ENCODE measurements at regions not wholly inside any gene's neighbourhood (a gene's known extent, or its start where the extent isn't known, plus 50 kb on each side); places are given as distances from the start of the nearest gene placed in this dataset.
"Not testable (repeated sequence)": the region's sequence is repeated elsewhere in the genome, so short reads cannot be mapped to it uniquely, and the experiment has no call there.

DNA sequence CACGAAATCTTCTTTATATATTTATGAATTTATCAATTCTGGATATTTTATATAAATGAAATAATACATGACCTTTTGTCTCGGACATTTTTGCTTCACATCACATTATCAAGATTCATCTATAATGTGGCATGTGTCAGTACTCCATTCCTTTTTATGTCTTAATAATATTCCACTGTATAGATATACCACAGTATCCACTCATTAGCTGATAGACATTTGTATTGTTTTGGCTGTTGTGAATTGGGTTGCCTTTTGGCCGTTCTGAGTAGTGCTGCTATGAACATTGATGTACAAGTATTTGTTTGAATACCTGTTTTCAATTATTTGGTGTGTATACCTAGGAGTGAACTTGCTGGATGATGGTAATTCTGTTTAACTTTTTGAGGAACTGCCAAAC is 323.8 kb upstream of the CA10 start:
- H3K27me3 ChIP-seq: no peaks in the 10 kb centered on the region
- TF ChIP-seq Cebpa-rat (IDR thresholded peaks at IDR 0.05): no peak
- no peak overlapping the region for H3K9ac ChIP-seq
- no peaks in the 10 kb centered on the region for H3K4me1 ChIP-seq
- H3K36me3 ChIP-seq: no peaks in the 10 kb centered on the region
- H4K20me1 ChIP-seq: no peaks in the 10 kb centered on the region
- H3K4me2 ChIP-seq: no peak overlapping the region
- H3K4me3 ChIP-seq: no peak overlapping the region
- no peak overlapping the region for H3K27ac ChIP-seq
- H3K9me3 ChIP-seq: no peaks in the 10 kb centered on the region

DNA sequence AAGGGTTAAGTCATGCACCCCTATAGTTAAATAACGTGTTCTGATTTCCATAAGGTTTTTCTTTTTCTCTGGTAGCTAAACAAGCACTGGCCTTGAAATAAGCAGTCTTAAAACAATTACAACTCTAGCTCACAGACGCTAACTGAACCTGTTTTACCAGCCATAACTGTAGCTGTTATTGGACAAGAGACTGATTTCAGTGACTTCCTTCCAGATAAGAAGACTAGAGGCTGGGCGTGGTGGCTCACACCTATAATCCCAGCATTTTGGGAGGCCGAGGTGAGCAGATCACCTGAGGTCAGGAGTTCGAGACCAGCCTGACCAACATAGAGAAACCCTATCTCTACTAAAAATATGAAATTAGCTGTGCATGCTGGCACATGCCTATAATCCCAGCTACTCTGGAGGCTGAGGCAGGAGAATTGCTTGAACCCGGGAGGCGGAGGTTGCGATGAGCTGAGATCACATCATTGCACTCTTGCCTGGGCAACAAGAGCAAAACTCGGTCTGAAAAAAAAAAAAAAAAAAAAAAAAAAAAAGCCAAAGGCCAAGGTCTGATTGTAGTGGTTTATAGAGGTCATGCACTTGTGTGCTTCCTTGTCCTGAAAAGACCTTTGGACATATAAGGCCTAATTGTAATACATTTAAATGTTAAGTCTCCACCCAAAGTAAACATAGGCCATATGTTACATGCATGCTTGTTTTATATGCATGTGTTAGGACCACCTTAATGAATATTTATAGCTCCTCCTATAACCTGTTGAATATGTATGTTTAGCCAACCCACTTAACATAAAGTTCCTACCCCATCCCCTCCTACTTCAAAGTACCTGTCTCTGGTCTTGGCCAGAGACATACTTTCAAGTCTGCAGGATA is 319.5 kb upstream of the CA10 start:
- H3K9me3 ChIP-seq: no peaks in the 10 kb centered on the region
- no peaks in the 10 kb centered on the region for H3K36me3 ChIP-seq
- H3K27me3 ChIP-seq: no peaks in the 10 kb centered on the region
- no peak overlapping the region for H3K4me2 ChIP-seq
- H3K4me1 ChIP-seq: no peaks in the 10 kb centered on the region
- H3K27ac ChIP-seq: no peak overlapping the region
- TF ChIP-seq Cebpa-rat (IDR thresholded peaks at IDR 0.05): no peak
- H3K4me3 ChIP-seq: no peak overlapping the region
- no peaks in the 10 kb centered on the region for H4K20me1 ChIP-seq
- no peak overlapping the region for H3K9ac ChIP-seq

DNA sequence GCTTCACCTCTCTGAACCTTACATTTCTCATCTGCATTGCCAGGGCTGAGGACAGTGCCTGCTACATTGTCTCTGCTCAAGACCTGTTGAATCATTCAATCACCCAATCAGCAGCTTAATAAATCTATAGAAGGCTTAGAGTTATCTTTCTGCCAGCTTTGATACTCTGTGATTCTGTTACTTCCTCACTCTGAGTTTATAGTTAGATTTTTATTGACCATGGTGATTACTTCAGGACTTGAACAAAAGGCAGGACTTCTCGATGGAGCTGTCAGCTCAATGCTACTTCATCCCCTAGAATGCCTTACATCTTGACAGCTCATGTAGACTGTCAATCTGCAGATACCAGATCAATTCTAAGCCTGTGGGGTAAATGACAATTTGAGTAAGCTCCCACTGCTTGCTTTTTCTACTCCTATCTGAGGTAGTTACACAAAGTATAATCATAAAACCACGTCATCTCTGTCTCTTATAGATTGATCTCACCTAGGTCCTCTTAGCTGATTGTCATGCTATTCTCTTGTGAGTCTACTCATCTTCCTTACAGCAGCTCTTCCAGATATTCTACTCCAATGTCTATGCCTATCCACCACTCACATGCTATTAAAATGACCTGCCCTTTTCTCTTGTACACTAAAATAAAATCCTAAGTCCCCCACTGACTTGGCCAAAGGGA is 318.3 kb upstream of the CA10 start:
- Histone ChIP-seq H3K9ac (no peak overlapping the region), H3K4me1 (no peaks in the 10 kb centered on the region), H3K4me2 (no peak overlapping the region), H3K27ac (no peak overlapping the region), H3K4me3 (no peak overlapping the region), H4K20me1 (no peaks in the 10 kb centered on the region), H3K9me3 (no peaks in the 10 kb centered on the region), H3K27me3 (no peaks in the 10 kb centered on the region), H3K36me3 (no peaks in the 10 kb centered on the region)
- no peak for TF ChIP-seq Cebpa-rat (IDR thresholded peaks at IDR 0.05)

GRCh38 chr17:52470553-52470952 is 312.0 kb upstream of the CA10 start:
- no peaks in the 10 kb centered on the region for H4K20me1 ChIP-seq
- no peak for TF ChIP-seq Cebpa-rat (IDR thresholded peaks at IDR 0.05)

DNA sequence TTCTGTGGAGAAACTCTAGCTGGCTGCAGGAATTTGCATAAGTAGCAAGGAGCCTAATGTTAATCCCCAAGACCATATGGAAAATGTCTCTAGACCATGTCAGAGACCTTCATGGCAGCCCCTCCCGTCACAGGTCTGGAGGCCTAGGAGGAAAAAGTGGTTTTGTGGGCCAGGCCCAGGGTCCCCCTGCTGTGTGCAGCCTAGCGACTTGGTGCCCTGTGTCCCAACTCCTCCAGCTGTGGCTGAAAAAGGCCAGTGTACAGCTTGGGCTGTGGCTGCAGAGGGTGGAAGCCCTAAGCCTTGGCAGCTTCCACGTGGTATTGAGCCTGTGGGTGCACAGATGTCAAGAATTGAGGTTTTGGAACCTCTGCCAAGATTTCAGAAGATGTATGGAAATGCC is 306.9 kb upstream of the CA10 start:
- Histone ChIP-seq H4K20me1 (no peaks in the 10 kb centered on the region), H3K9me3 (peaks cover 4% of the 10 kb centered on the region), H3K4me3 (no peak overlapping the region), H3K36me3 (no peaks in the 10 kb centered on the region), H3K27me3 (no peaks in the 10 kb centered on the region), H3K9ac (no peak overlapping the region), H3K27ac (no peak overlapping the region), H3K4me2 (no peak overlapping the region), H3K4me1 (no peaks in the 10 kb centered on the region)
- no peak for TF ChIP-seq Cebpa-rat (IDR thresholded peaks at IDR 0.05)

More at GRCh38 chr17:52470553-52470952, 312.0 kb upstream of the CA10 start:
- Histone ChIP-seq H3K4me2 (no peak overlapping the region), H3K9me3 (peaks cover 4% of the 10 kb centered on the region), H3K27me3 (no peaks in the 10 kb centered on the region), H3K27ac (no peak overlapping the region), H3K36me3 (no peaks in the 10 kb centered on the region), H3K9ac (no peak overlapping the region), H3K4me1 (no peaks in the 10 kb centered on the region), H3K4me3 (no peak overlapping the region)

GRCh38 chr17:52451294-52451861 is 292.9 kb upstream of the CA10 start:
- no peaks in the 10 kb centered on the region for H3K36me3 ChIP-seq
- H3K9me3 ChIP-seq: no peaks in the 10 kb centered on the region
- no peak overlapping the region for H3K4me3 ChIP-seq
- H4K20me1 ChIP-seq: no peaks in the 10 kb centered on the region
- no peaks in the 10 kb centered on the region for H3K4me1 ChIP-seq
- no peak overlapping the region for H3K9ac ChIP-seq
- no peak for TF ChIP-seq Cebpa-rat (IDR thresholded peaks at IDR 0.05)
- no peaks in the 10 kb centered on the region for H3K27me3 ChIP-seq
- H3K27ac ChIP-seq: no peak overlapping the region
- no peak overlapping the region for H3K4me2 ChIP-seq

- no peaks in the 10 kb centered on the region for H3K36me3 ChIP-seq
- no peaks in the 10 kb centered on the region for H3K27me3 ChIP-seq
- no peaks in the 10 kb centered on the region; the same call in 1 of the 2 replicates for H3K9me3 ChIP-seq
- H3K27ac ChIP-seq: no peak overlapping the region
- no peak for TF ChIP-seq Cebpa-rat (IDR thresholded peaks at IDR 0.05)
- no peak overlapping the region for H3K4me2 ChIP-seq
- no peak overlapping the region for H3K9ac ChIP-seq
- H3K4me1 ChIP-seq: no peaks in the 10 kb centered on the region
- H3K4me3 ChIP-seq: no peak overlapping the region
- no peaks in the 10 kb centered on the region for H4K20me1 ChIP-seq
Measured at GRCh38 chr17:52442350-52442749, 283.8 kb upstream of the CA10 start.

- H3K27me3 ChIP-seq: no peaks in the 10 kb centered on the region
- no peak for TF ChIP-seq Cebpa-rat (IDR thresholded peaks at IDR 0.05)
- H3K4me2 ChIP-seq: no peak overlapping the region
- H3K36me3 ChIP-seq: no peaks in the 10 kb centered on the region
- no peak overlapping the region for H3K9ac ChIP-seq
- H3K4me3 ChIP-seq: no peak overlapping the region
- H3K27ac ChIP-seq: no peak overlapping the region
- no peaks in the 10 kb centered on the region for H4K20me1 ChIP-seq
- no peaks in the 10 kb centered on the region for H3K9me3 ChIP-seq
- no peaks in the 10 kb centered on the region for H3K4me1 ChIP-seq
Measured at GRCh38 chr17:52420555-52421078, 262.1 kb upstream of the CA10 start.

DNA sequence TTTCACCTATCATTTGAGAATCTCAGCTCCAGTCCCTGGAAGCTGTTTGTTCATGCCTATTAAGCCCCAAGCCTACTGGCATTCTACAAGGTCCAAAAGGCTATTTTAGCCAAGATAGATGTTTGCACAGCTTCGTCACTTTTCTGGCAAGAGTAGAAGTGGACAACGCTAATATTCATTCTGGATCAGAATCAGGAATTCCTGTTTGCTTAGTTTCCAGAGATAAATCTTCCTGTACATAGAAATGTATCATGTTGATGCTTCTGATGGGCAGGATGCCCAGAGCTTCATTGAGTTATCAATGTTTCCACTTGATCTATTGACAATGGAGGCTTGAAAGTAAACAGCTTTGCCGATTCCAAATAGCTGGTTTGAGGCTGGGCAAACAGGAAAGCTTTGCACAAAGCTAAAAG is 260.7 kb upstream of the CA10 start:
- Histone ChIP-seq H3K9me3 (no peaks in the 10 kb centered on the region), H3K27me3 (no peaks in the 10 kb centered on the region), H4K20me1 (no peaks in the 10 kb centered on the region), H3K4me3 (no peak overlapping the region), H3K4me2 (no peak overlapping the region), H3K27ac (no peak overlapping the region), H3K9ac (no peak overlapping the region), H3K4me1 (no peaks in the 10 kb centered on the region), H3K36me3 (no peaks in the 10 kb centered on the region)
- TF ChIP-seq Cebpa-rat (IDR thresholded peaks at IDR 0.05): no peak

GRCh38 chr17:52410781-52411180 is 252.3 kb upstream of the CA10 start:
- no peaks in the 10 kb centered on the region for H3K27me3 ChIP-seq
- no peaks in the 10 kb centered on the region for H3K36me3 ChIP-seq
- H3K4me1 ChIP-seq: no peaks in the 10 kb centered on the region
- no peak overlapping the region for H3K27ac ChIP-seq
- TF ChIP-seq Cebpa-rat (IDR thresholded peaks at IDR 0.05): no peak
- no peaks in the 10 kb centered on the region for H4K20me1 ChIP-seq
- H3K9ac ChIP-seq: no peak overlapping the region
- H3K4me2 ChIP-seq: no peak overlapping the region
- H3K9me3 ChIP-seq: no peaks in the 10 kb centered on the region
- no peak overlapping the region for H3K4me3 ChIP-seq

- H3K4me2 ChIP-seq, H3K4me1 ChIP-seq, H3K36me3 ChIP-seq, H3K27me3 ChIP-seq, H4K20me1 ChIP-seq, H3K9ac ChIP-seq, H3K9me3 ChIP-seq, H3K4me3 ChIP-seq, H3K27ac ChIP-seq: not testable (repeated sequence)
Measured at GRCh38 chr17:52409222-52409621, 250.7 kb upstream of the CA10 start.

Data from BLaER1 (cell line).